HG02981 (cell line): ENCODE measurements at regions not wholly inside any gene's neighbourhood (a gene's known extent, or its start where the extent isn't known, plus 50 kb on each side); places are given as distances from the start of the nearest gene placed in this dataset.
"Not testable (repeated sequence)": the region's sequence is repeated elsewhere in the genome, so short reads cannot be mapped to it uniquely, and the experiment has no call there.

Experiments
- ATAC-seq: cut with Tn5 transposase; IDR thresholded peaks from one replicate; pipeline ENCODE4 v1.9.1; 2021; ENCODE audit warnings: mild to moderate bottlenecking, moderate library complexity; ENCODE audit not compliant: unreplicated experiment

- ATAC-seq, result no peak
These were observed 92.2 kb upstream of the GNAQ start for GRCh38 chr9:78123808-78124207.

- ATAC-seq, result no peak
These were observed 91.0 kb upstream of the GNAQ start for GRCh38 chr9:78122631-78123030.

- ATAC-seq, result no peak
These were observed 89.9 kb upstream of the GNAQ start for GRCh38 chr9:78121488-78121887.

- peak; percentile 86 for ATAC-seq
These were observed 87.3 kb upstream of the GNAQ start for GRCh38 chr9:78118742-78119473.

GRCh38 chr9:78115073-78115472 lies 83.5 kb upstream of the GNAQ start:
- ATAC-seq, result no peak

GRCh38 chr9:78114581-78114980 lies 83.0 kb upstream of the GNAQ start:
- ATAC-seq, result no peak

GRCh38 chr9:78112406-78112805 lies 80.8 kb upstream of the GNAQ start:
- ATAC-seq, result no peak

GRCh38 chr9:78112004-78112403 lies 80.4 kb upstream of the GNAQ start:
- ATAC-seq, result no peak

- ATAC-seq, result no peak
These were observed 77.5 kb upstream of the GNAQ start for GRCh38 chr9:78109075-78109474.

- ATAC-seq, result not testable (repeated sequence)
These were observed 75.0 kb upstream of the GNAQ start for GRCh38 chr9:78106586-78106985.

- ATAC-seq, result peak; percentile 80
These were observed 72.4 kb upstream of the GNAQ start for GRCh38 chr9:78103971-78104433.

- no peak for ATAC-seq
These were observed 69.6 kb upstream of the GNAQ start for GRCh38 chr9:78101247-78101646.

- no peak for ATAC-seq
These were observed 65.9 kb upstream of the GNAQ start for GRCh38 chr9:78097541-78097940.

- no peak for ATAC-seq
These were observed 60.1 kb upstream of the GNAQ start for GRCh38 chr9:78091731-78092130.

GRCh38 chr9:78089111-78089510 lies 57.5 kb upstream of the GNAQ start:
- ATAC-seq, result no peak

GRCh38 chr9:78088190-78088589 lies 56.6 kb upstream of the GNAQ start:
- ATAC-seq, result not testable (repeated sequence)
